ENCODE measurements at regions not wholly inside any gene's neighbourhood (a gene's known extent, or its start where the extent isn't known, plus 50 kb on each side); places are given as distances from the start of the nearest gene placed in this dataset.
"Not testable (repeated sequence)": the region's sequence is repeated elsewhere in the genome, so short reads cannot be mapped to it uniquely, and the experiment has no call there.

DNA sequence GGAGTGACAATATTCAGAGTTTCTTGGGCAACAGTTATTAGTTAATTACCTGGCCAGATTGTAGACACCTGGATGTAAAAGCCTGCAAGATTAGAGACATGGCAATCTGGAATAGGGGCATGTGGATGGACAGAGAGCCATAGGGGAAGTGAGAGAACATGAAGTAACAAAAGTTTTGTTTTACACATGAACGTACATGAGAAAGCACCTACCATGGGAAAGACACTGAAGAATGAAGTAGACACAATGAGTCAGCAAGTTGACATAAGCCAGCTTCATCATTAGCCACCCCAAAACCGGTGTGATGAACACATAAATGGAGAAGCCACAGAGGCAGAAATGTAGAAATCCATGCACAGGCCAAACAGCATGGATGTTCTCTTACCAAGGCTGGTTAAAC lies 462.1 kb upstream of the C1orf87 start:
- DNase-seq (ENCODE audit: low spot score) = no peak

DNA sequence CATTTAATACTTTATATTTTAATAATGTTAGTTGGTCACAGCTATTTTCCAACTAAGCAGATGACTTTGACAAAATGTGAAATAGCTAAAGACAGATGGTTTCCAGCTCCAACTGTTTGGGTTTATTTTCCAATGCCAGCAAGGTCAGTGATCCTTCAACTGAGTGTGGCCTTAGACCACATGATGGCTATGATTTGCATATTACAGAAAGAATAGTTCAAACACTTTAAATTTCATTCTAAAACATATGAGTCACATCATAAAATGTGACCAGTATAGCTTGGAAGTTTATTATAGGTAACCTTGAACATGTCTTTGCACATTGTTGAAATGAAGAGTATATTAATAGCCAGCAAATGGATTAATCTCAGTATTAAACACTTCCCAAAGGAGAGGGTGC lies 454.0 kb upstream of the C1orf87 start:
- no peak for DNase-seq (ENCODE audit: low spot score)

DNA sequence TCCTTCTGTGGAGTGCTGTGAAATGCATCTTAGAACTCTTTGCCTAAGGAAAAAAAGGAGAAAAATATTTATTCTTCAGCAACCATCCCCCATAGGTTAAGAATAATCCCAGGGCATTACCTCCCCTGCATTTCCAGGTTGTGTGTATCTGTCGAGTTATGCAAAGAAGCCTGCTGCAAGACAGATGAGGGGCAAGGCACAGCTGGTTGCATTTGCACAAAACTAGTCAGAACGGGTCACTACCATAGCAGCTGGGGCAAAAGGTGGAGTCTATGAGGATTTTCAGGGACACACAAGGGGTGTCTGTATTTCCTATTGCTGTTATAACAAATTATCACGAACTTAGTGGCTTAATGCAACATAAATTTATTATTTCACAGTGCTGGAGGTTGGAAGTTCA lies 443.4 kb upstream of the C1orf87 start:
- DNase-seq (ENCODE audit: low spot score) = no peak

DNA sequence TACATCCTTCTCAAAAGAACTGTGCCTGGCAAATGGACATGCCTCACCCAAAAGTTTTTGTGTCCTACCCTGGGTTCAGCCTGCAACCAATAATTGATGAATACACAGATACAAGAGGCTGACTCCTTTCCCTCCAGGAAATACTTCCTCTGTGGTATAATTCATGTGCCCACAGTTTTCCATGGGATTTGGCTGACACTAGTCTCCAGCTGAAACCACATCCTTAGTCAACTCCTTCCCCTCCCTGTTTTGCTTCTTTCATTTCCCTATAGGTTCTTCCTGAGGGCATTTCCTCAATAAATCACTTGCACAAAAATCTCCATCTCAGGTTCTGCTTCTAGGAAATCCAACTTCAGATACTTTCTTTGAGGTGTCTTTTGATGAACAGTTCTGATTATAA lies 436.6 kb upstream of the C1orf87 start:
- DNase-seq (ENCODE audit: low spot score) = peak; percentile 25

- DNase-seq (ENCODE audit: low spot score) = no peak
Observed at GRCh38 chr1:60504206-60504840, 430.8 kb upstream of the C1orf87 start.

DNA sequence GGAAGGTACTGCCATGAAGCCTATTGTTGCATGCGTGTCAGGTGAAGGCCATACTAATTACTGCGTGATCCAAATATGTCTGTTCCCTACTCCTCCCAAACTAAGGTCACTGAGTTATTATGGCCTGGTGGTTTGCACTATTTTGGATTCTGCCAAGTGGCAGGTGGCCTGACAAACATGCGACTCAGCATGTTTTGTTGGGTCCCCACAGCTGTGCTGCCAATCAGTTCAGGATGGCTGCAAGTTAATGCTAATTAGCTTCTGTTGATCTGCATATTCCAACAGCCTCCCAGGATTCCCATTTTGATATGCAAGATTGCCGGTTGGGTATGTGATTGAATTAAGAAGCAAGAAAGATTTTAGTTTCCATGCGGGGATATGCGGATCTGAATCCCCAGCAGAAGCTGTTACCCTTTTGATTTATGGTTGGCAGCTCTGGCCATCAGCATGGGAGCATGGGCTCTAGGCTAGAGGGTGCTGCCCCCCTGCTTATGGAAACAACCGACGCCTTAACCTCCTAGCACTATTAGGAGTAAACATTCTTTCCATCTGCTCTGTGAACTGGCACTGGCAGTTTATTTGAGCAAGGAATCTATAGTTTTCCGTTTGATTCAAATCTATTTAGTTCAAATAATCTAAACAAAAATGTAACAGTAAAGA lies 429.8 kb upstream of the C1orf87 start:
- DNase-seq (ENCODE audit: low spot score) = no peak

DNA sequence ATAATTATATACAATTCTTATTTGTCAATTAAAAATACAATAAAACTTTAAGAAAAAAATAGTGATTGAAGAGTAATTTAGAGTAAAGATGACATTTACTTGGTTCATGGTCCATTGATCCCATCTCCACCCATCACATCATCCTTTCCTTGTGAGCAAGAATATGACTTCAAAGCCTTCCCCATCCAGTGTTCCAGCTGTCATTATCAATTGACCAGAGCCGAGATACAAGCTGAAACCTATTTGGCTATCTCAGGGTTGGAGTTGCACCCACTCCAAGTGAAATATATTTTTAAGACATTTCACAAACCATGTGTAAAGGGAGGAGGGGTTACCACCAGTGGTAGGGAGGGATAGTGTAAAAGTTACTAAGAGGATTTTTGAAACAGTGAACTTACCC lies 428.9 kb upstream of the C1orf87 start:
- no peak for DNase-seq (ENCODE audit: low spot score)

DNA sequence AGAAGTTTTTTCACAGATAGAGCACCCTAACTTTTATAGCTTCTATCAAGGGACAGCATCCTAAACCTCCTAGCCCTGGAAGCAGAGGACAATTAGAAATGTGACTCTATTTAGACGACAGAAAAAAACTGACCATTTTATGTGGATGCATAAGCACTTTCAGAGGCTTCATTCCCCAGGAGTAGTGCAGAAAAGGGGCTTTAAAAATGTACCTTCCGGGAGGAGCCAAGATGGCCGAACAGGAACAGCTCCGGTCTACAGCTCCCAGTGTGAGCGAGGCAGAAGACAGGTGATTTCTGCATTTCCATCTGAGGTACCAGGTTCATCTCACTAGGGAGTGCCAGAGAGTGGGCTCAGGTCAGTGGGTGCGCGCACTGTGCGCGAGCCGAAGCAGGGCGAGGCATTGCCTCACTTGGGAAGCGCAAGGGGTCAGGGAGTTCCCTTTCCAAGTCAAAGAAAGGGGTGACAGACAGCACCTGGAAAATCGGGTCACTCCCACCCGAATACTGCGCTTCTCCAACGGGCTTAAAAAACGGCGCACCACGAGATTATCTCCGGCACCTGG lies 416.4 kb upstream of the C1orf87 start:
- DNase-seq (ENCODE audit: low spot score) = not testable (repeated sequence)

GRCh38 chr1:60488847-60489246 lies 415.3 kb upstream of the C1orf87 start:
- DNase-seq (ENCODE audit: low spot score) = no peak

GRCh38 chr1:60487565-60488345 lies 414.2 kb upstream of the C1orf87 start:
- DNase-seq (ENCODE audit: low spot score) = no peak

GRCh38 chr1:60483509-60483908 lies 409.9 kb upstream of the C1orf87 start:
- DNase-seq (ENCODE audit: low spot score) = no peak

GRCh38 chr1:60470246-60470645 lies 396.7 kb upstream of the C1orf87 start:
- peak; percentile 55 for DNase-seq (ENCODE audit: low spot score)

- no peak for DNase-seq (ENCODE audit: low spot score)
Observed at GRCh38 chr1:60463786-60464185, 390.2 kb upstream of the C1orf87 start.

DNA sequence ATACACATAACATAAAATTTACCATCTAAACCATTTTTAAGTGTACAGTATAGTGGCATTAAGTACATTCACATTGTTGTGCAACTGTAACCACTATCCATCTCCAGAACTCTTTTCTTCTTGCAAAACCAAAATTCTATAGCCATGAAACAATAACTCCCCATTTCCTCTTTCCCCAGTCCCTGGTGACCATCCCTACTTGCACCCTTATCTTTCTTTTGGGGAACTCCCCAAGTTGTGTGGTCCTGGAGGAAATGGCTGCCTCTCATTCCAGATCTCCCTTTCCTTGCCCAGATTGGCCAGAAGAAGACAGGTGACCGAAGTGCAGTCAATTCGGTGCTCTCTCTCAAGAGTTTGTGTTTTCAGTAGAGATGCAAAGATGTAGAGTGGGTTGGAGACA lies 389.6 kb upstream of the C1orf87 start:
- no peak for DNase-seq (ENCODE audit: low spot score)

- DNase-seq (ENCODE audit: low spot score) = peak; percentile 43
Observed at GRCh38 chr1:60461925-60462595, 388.5 kb upstream of the C1orf87 start.

- no peak for DNase-seq (ENCODE audit: low spot score)
Observed at GRCh38 chr1:60458111-60458510, 384.5 kb upstream of the C1orf87 start.

GRCh38 chr1:60449876-60450275 lies 376.3 kb upstream of the C1orf87 start:
- no peak for DNase-seq (ENCODE audit: low spot score)

DNA sequence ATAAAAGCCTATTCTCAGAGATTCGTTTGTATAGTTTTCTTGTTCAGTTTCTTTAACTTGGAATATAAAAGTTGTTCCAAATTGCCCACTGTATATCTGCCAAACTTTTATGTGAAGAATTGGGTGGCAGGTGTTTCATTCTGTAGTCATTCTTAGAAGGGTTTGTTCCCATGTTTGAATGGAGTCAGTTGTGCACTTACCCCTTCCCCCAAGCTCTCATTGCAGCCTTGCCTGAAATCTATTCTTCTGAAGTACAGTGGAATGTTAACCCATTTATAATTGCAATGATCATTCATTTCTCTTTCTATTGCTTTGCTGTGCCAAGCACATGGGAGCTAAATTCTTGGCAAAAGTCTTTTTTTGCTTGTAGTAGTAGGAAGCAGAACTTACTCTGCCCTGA lies 375.3 kb upstream of the C1orf87 start:
- no peak for DNase-seq (ENCODE audit: low spot score)

DNA sequence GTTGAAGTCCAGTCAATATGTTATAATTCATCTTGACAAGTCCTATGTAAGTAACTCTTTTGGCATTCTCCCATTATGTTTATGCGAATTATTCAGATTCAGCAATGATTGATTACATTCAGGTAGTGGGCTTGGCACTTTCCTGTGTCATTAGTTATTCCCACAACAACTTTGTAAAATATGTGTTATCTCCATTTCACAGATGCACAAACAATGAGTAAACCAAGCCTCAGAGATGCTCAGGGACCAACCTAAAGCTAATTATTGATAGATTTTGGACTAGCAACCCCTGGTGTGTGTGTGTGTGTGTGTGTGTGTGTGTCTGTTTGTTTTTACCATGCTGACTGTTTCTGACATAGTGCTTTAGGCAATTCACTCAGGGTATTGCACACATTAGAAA lies 371.1 kb upstream of the C1orf87 start:
- DNase-seq (ENCODE audit: low spot score) = no peak

DNA sequence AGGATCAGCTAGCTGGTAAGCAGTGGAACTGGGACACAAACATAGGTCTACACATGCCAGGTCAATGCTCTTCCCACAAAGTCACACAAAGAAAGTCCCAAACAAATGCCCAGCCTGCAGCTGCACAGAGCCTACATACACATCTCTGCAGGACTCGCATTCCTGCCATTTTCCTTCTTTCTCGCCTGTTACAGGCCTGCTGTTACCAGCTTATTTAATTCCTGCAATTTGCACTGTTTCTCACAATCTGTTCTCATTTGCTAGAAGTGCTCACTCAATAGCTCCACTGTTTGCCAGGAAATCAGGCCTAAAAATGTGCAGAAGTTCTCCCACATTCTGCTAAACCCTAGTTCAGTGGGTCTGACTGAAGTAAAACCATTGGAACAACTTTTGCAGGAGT lies 362.6 kb upstream of the C1orf87 start:
- DNase-seq (ENCODE audit: low spot score) = no peak

DNA sequence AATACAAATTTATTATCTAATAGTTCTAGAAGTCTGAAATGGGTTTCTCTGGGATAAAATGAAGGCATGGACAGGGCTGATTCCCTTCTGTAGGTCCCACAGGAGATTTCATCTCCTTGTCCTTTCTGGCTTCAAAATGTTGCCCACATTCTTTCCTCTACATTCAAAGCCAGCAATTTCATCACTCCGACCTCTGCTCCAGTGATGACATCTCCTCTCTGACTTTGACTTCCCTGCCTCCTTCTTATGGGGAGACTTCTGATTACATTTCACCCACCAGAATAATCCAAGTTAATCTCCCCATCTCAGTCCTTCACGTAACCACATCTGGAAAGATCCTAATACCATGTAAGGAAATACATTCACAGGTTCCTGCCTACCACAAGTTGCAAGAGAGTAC lies 358.0 kb upstream of the C1orf87 start:
- DNase-seq (ENCODE audit: low spot score) = no peak

GRCh38 chr1:60430375-60430774 lies 356.8 kb upstream of the C1orf87 start:
- DNase-seq (ENCODE audit: low spot score) = no peak
